HG02943 (cell line): ENCODE measurements at regions not wholly inside any gene's neighbourhood (a gene's known extent, or its start where the extent isn't known, plus 50 kb on each side); places are given as distances from the start of the nearest gene placed in this dataset.
"Not testable (repeated sequence)": the region's sequence is repeated elsewhere in the genome, so short reads cannot be mapped to it uniquely, and the experiment has no call there.

Source experiments
- ATAC-seq: cut with Tn5 transposase; IDR thresholded peaks from one replicate; pipeline ENCODE4 v1.9.1; 2021; ENCODE audit warnings: mild to moderate bottlenecking, low read depth, moderate library complexity; ENCODE audit not compliant: unreplicated experiment

- no peak for ATAC-seq
These were observed 844.5 kb upstream of the LRFN5 start for GRCh38 chr14:40762177-40762576.

DNA sequence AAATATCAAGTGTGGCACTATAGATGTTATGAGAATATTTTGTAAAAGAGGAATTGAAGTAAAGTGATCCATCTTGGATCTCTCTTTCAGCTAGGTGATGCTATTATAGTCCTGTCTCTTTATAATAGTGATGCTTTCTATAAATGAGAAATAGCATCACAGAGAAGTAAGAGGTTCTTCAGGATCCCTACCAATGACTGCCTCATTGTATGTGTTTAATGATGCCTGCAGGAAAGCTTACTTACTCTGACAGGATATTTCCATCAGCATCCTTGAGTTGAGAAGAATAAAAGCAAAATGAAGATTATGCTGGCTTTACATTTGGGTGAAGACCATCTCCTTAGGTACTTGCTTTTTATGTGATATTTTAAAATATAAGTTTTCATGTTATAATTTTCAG is 846.0 kb upstream of the LRFN5 start:
- no peak for ATAC-seq

- ATAC-seq = no peak
These were observed 848.6 kb upstream of the LRFN5 start for GRCh38 chr14:40758076-40758475.

DNA sequence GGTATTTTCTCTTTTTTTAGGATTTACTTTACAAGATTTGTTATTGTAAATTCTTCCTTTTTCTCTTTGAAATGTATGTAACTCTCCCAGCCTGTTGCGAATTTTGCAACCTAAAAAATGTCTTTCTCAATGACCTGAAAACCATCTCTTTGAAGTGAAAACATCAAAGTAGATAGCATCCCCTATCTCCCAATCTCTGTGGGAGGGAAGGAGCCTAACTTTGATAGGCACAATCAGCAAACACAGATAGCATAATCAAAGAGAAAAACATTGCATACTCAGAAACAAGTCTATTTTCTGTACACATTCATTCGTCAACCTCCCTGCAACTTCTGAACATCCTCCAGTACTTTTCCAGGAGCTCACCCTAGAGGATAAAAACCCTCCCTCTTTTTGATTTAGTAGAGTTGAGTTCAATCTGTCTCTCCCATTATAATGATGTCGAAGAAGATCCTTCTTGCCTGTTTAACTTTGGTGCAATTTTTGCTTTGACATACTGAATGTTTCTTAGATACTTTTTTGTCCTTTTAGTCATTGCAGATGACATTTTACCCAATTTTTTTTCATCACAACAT is 849.2 kb upstream of the LRFN5 start:
- no peak for ATAC-seq

- ATAC-seq = no peak
These were observed 873.5 kb upstream of the LRFN5 start for GRCh38 chr14:40733206-40733605.

DNA sequence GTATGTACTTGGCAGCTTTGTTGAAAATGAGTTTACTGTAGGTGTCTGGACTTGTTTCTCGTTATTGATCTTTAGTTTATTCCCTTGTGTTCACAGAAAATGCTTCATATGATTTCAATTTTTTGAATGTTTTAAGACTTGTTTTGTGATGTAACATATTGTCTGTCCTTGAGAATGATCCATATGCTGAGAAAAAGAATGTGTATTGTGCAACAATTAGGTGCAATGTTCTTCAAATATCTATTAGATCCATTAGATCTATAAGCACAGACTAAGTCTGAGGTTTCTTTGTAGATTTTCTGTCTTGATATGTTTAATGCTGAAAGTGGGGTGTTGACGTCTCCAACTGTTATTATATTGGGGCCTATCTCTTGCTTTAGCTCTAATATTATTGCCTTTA is 879.6 kb upstream of the LRFN5 start:
- ATAC-seq = no peak

GRCh38 chr14:40713387-40713786 is 893.3 kb upstream of the LRFN5 start:
- no peak for ATAC-seq

DNA sequence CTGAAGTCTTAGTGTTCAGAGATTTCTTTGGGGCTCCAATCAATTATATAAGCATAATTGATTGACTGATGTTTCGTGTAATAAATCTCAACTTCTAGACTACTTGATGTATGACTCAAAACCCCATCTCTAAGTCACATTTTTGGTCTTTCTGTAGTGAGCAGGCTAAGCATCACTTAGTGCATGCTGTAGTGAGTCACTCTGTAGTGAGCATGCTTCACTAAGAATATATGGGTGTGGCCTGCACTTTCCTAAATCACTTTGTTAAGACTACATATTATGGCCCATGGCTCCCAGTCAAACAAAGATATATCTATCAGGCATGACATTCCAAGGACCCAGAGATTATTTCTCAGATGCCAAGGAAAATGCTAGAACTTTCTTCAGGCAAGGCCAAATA is 909.4 kb upstream of the LRFN5 start:
- ATAC-seq = no peak

DNA sequence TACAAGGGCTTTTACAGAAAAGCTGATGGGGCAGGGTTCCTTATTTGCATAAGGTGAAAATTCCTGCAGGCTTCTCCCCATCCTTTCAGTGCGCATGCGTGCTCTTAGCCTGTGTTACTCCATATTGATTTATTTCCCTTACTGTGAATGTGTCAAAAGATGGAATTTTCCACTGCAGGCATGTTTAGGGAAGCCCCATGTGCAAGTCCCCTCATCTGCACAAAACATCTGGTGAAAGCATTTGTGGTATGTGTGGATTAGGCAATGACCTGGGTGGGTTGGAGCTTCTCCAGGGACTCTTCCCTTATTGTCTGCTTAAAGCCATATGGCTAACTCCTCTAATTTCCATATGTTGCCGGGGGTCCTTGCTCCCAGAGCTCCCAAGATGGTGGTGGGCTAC is 912.7 kb upstream of the LRFN5 start:
- no peak for ATAC-seq

DNA sequence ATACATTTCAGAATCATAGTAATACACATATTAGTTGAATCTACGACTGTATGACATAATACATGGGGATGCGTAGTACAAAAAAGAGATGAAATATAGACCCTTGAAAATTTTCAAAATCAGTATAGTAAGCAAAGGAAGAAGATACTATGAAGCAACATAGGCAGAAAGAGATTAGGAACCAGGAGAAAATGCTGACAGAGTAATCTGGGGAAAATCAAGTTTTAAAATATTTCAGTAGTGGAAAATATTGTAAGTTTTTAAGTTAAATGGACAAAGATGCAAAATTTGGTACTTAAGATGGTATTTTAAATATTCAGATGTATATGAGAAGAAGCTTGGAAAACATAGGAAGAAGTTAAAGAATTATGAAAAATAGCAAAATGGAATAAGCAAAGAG is 915.6 kb upstream of the LRFN5 start:
- ATAC-seq = no peak

- ATAC-seq = no peak
These were observed 920.9 kb upstream of the LRFN5 start for GRCh38 chr14:40685764-40686163.

DNA sequence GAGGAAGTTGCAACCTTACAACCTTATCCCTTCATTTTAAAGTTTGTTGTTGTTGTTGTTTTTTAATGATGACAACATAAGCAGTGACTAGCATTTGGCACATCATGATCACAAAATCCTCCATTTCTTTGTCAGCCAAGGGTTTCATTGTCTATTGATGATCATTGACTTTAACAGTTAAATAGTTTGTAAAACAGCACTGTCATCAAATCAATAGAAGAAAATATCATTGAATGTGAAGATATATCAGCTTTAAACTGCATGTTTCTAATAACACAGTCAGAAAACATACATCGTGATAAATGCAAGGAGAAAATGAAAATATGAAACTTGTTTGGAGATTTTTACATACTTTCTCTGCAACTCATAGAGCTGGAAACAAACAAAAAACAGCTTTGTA is 922.3 kb upstream of the LRFN5 start:
- ATAC-seq = no peak

GRCh38 chr14:40682131-40682913 is 924.4 kb upstream of the LRFN5 start:
- ATAC-seq = no peak

DNA sequence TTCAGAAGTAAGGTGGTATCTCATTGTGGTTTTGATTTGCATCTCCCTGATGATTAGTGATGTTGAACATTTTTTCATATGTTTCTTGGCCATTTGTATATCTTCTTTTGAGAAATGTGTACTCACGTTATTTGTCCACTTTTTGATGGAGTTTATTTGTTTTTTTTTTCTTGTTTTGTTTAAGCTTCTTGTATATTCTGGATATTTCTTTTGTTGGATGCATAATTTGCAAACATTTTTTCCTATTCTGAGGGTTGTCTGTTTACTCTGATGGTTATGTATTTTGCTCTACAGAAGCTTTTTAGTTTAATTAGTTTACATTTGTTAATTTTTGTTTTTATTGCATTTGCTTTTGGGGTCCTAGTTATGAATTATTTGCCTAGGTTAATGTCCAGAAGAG is 927.4 kb upstream of the LRFN5 start:
- ATAC-seq = no peak

DNA sequence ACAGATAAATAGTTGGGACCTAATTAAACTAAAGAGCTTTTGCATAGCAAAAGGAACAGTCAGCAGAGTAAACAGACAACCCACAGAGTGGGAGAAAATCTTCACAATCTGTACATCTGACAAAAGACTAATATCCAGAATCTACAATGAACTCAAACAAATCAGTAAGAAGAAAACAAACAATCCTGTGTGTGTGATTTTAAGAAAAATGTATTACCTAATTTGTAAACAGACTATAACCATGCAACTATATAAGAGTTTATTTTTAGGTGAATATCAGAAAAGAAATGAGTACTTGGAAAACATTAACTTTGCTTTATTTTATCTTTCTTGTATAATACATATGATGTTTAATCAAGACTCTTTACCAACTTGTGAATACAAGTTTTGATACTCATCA is 929.5 kb upstream of the LRFN5 start:
- ATAC-seq = not testable (repeated sequence)

DNA sequence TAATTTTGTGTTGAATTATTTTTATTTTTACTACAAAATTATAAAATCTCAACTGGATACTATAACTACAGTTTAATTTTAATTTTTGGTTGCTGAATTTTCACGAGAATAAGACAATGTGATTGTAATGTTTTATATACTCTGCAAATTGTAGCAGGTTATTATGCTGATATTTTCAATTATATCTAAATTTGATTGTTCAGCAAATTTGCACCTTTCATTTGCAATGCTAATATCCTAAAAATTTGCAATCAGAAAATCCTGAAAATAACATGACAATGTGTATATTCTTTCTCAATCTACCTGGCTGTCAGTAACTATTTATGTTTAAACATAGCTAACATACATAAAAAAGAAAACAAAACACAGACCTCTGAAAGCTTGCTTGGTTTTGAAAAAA is 932.2 kb upstream of the LRFN5 start:
- ATAC-seq = no peak

- ATAC-seq = no peak
These were observed 950.4 kb upstream of the LRFN5 start for GRCh38 chr14:40656311-40656710.

GRCh38 chr14:40652089-40652691 is 954.5 kb upstream of the LRFN5 start:
- ATAC-seq = no peak

GRCh38 chr14:40630471-40630870 is 976.2 kb upstream of the LRFN5 start:
- no peak for ATAC-seq

DNA sequence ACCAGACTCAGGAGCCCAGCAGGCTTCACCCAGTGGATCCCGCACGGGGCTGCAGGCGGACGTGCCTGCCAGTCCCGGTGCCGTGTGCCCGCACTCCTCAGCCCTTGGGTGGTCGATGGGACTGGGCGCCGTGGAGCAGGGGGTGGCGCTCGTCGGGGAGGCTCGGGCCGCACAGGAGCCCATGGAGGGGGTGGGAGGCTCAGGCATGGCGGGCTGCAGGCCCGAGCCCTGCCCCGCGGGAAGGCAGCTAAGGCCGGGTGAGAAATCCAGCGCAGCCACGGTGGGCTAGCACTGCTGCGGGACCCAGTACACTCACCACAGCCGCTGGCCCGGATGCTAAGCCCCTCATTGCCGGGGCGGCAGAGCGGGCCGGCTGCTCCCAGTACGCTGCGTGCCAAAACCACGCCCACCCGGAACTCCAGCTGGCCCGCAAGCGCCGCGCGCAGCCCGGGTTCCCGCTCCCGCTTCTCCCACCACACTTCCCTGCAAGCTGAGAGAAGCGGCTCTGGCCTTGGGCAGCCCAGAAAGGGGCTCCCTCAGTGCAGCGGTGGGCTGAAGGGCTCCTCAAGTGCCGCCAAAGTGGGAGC is 977.0 kb upstream of the LRFN5 start:
- ATAC-seq = not testable (repeated sequence)

GRCh38 chr14:40629144-40629543 is 977.5 kb upstream of the LRFN5 start:
- no peak for ATAC-seq

- no peak for ATAC-seq
These were observed 983.0 kb upstream of the LRFN5 start for GRCh38 chr14:40623643-40624042.
